SK-N-SH (cell line): ENCODE measurements at regions not wholly inside any gene's neighbourhood (a gene's known extent, or its start where the extent isn't known, plus 50 kb on each side); places are given as distances from the start of the nearest gene placed in this dataset.

Experiments
- EP300 ChIP-seq, 2 experiments: IDR thresholded peaks; 2 replicates each; pipeline versions ENCODE4 v1.4.0 to v1.6.1; 2012; ENCODE audit warnings: borderline replicate concordance in 1 of 2, low read depth in 1 of 2, low read length in 1 of 2
- POLR2AphosphoS5 ChIP-seq: IDR thresholded peaks from 2 replicates; pipeline ENCODE4 v1.6.1; 2012; ENCODE audit warnings: low read depth, low read length
- RAD21 ChIP-seq: IDR thresholded peaks from 2 replicates; pipeline ENCODE4 v1.6.1; 2012; ENCODE audit warnings: mild to moderate bottlenecking, low read length
- SMC3 ChIP-seq: IDR thresholded peaks from 2 replicates; pipeline ENCODE4 v1.6.1; 2012; ENCODE audit warnings: low read depth, low read length, improper control_type of control experiment
- TAF1 ChIP-seq: IDR thresholded peaks from 2 replicates; pipeline ENCODE4 v1.6.1; 2012; ENCODE audit warnings: low read depth, mild to moderate bottlenecking, low read length, moderate library complexity, borderline replicate concordance
- YY1 ChIP-seq: IDR thresholded peaks from 2 replicates; pipeline ENCODE4 v1.4.0; 2012; ENCODE audit warnings: low read depth, mild to moderate bottlenecking
- TF ChIP-seq, protein P1 (sequence below): fragments of 200-600 bp; sonication (generic); IDR thresholded peaks from 2 replicates; pipeline ENCODE4 v1.6.1; 2017; ENCODE audit warnings: antibody characterized with exemption, mild to moderate bottlenecking, moderate library complexity
- TF ChIP-seq, protein P2 (sequence below): fragments of 150-350 bp; IDR thresholded peaks from 2 replicates; pipeline ENCODE4 v1.6.1; 2017; ENCODE audit warnings: antibody characterized with exemption, low read length, low read depth, borderline replicate concordance

DNA sequence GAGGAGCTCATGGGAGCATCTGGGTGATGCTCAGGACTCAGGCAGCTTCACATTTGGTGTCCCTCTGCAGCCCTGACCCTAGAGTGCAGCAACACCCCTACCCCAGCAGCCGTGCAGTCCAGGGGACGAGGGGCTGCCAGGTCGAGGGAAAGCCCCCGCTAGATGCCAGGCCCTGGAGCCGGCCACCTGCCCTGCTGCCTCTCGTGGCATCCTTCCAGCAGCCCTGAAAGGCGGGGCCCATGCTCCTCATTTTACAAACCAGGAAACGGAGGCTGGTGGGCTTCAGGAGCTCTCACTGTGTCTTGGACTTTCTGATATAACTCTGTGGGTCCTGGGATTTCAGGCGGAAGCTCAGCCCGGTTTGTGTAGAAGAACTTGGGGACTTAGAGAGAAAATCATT, 120.5 kb upstream of the WNT4 start:
- TF ChIP-seq TAF1 (no peak), SMC3 (no peak), POLR2AphosphoS5 (no peak), YY1 (no peak), EP300 (IDR thresholded peaks at IDR 0.05; ENCODE audit: borderline replicate concordance in 1 of 2, low read depth in 1 of 2, low read length in 1 of 2) (no peak), RAD21 (no peak)
- TF ChIP-seq, protein P1, sequence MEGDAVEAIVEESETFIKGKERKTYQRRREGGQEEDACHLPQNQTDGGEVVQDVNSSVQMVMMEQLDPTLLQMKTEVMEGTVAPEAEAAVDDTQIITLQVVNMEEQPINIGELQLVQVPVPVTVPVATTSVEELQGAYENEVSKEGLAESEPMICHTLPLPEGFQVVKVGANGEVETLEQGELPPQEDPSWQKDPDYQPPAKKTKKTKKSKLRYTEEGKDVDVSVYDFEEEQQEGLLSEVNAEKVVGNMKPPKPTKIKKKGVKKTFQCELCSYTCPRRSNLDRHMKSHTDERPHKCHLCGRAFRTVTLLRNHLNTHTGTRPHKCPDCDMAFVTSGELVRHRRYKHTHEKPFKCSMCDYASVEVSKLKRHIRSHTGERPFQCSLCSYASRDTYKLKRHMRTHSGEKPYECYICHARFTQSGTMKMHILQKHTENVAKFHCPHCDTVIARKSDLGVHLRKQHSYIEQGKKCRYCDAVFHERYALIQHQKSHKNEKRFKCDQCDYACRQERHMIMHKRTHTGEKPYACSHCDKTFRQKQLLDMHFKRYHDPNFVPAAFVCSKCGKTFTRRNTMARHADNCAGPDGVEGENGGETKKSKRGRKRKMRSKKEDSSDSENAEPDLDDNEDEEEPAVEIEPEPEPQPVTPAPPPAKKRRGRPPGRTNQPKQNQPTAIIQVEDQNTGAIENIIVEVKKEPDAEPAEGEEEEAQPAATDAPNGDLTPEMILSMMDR: no peak
- TF ChIP-seq, protein P2, sequence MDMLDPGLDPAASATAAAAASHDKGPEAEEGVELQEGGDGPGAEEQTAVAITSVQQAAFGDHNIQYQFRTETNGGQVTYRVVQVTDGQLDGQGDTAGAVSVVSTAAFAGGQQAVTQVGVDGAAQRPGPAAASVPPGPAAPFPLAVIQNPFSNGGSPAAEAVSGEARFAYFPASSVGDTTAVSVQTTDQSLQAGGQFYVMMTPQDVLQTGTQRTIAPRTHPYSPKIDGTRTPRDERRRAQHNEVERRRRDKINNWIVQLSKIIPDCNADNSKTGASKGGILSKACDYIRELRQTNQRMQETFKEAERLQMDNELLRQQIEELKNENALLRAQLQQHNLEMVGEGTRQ: no peak
